HG03097 (cell line): ENCODE measurements at regions not wholly inside any gene's neighbourhood (a gene's known extent, or its start where the extent isn't known, plus 50 kb on each side); places are given as distances from the start of the nearest gene placed in this dataset.
"Not testable (repeated sequence)": the region's sequence is repeated elsewhere in the genome, so short reads cannot be mapped to it uniquely, and the experiment has no call there.

Experiments
- ATAC-seq: cut with Tn5 transposase; IDR thresholded peaks from one replicate; pipeline ENCODE4 v1.9.1; 2021; ENCODE audit not compliant: unreplicated experiment, low FRiP score

GRCh38 chr4:117893207-117893606 lies 141.1 kb upstream of the NDST3 start:
- no peak for ATAC-seq

GRCh38 chr4:117898496-117898895 lies 135.8 kb upstream of the NDST3 start:
- no peak for ATAC-seq

DNA sequence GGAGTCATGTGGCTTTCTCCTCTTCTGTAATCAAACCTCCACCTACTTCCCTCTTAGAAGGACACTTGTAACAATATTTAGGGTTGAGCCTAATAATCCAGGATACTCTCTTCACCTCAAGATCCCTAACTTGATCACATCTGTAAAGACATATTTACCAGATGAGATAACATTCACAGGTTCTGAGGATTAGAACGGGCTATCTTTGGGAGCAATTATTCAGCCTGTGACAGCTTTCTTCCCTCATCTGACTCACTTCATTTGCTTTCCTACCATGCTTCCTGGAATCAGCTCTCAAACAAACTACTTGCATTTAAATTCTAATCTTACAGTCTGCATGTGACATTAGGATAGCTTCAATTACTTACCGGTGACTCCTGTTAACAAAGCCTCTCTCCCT lies 133.5 kb upstream of the NDST3 start:
- ATAC-seq = no peak

DNA sequence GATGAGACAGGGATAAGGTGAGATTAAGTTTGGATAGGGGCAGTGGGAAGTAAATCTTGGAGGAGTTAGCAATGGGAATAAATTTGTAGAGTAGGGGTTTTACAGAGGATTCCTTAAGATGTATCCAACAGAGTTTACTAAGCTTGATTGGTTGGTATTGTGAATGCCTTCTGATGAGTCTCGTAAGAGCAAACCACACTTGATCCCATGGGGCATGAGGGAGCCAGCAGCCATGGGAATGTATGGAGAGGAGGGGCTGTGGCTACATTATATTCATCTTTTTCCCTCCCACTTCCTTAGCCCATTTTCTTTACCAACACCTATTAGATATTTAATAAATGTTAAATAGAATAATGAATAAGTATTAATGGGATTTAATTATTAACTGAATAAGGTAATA lies 126.6 kb upstream of the NDST3 start:
- no peak for ATAC-seq

DNA sequence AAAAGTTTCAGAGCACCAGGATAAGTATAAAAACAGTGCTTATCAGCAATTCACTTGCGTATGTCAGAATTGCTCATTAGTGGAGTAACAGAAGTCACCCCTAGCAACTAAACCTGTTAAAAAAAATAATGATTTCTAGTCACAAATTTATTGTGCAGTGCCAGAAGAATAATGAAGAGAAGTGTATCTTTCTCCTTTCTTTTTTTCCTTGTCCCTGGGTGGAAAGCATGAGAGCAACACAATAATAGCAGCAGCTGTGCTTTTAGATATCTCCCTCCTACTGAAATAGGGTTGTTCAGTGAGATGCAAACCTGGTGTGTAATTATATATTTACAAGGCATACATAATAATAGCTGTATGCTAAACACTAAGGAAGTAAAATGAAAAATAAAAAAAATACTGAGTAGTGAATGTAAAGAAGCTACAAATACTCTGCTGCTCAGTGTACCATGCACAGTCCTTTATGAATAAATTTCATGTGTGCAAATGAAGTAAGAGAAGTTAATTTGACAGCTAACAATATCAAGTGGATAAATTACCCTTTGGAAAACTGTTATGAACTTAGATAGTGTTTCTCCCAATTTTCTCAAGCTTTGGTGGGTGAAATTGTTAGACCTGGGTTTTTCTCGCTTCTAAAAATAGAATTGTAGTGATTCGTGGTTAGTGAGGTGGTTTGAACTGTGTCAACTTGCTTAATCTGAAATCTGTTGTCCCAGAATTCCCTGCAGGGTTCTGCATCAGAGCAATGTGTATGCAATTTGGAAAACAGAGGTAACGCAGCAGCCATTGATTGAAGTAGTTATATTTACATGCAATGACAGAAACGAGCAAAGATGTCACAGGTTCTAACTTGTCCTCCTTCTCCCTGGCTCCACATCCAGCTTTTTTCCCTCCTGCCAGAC lies 125.7 kb upstream of the NDST3 start:
- ATAC-seq = no peak

GRCh38 chr4:117916728-117917127 lies 117.6 kb upstream of the NDST3 start:
- no peak for ATAC-seq

DNA sequence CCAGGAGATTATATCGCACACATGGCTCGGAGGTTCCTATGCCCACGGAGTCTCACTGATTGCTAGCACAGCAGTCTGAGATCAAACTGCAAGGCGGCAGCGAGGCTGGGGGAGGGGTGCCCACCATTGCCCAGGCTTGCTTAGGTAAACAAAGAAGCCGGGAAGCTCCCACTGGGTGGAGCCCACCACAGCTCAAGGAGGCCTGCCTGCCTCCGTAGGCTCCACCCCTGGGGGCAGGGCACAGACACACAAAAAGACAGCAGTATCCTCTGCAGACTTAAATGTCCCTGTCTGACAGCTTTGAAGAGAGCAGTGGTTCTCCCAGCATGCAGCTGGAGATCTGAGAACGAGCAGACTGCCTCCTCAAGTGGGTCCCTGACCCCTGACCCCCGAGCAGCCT lies 112.0 kb upstream of the NDST3 start:
- not testable (repeated sequence) for ATAC-seq

DNA sequence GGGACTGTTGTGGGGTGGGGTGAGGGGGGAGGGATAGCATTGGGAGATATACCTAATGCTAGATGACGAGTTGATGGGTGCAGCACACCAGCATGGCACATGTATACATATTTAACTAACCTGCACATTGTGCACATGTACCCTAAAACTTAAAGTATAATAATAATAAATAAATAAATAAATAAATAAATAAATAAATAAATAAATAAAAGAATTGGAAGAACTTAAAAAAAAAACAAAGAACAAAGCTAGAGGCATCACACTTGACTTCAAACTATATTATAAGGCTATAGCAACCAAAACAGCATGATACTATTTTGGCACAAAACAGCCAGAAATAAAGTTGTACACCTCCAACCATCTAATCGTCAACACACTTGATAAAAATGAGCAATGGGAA lies 106.5 kb upstream of the NDST3 start:
- not testable (repeated sequence) for ATAC-seq

GRCh38 chr4:117941611-117942010 lies 92.7 kb upstream of the NDST3 start:
- no peak for ATAC-seq

GRCh38 chr4:117949621-117950020 lies 84.7 kb upstream of the NDST3 start:
- no peak for ATAC-seq

DNA sequence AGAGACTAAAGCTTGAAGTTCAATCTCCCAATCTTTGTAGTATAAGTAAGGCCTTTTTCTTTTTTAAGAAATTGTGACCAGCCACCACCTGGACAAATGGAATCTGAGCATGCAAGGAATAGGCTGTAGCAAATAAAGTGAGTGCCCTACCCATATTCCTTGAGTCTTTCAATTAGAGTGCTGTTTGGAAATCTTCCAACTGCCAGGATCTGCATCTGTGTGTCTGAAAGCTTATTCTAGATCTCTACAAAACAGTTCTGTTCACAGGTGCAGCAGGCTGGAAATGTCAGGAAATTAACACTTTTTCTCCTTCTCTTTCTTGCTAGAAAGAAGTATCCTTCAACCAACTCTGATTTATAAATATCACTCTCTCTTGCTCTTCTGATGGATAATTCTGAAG lies 76.7 kb upstream of the NDST3 start:
- no peak for ATAC-seq

DNA sequence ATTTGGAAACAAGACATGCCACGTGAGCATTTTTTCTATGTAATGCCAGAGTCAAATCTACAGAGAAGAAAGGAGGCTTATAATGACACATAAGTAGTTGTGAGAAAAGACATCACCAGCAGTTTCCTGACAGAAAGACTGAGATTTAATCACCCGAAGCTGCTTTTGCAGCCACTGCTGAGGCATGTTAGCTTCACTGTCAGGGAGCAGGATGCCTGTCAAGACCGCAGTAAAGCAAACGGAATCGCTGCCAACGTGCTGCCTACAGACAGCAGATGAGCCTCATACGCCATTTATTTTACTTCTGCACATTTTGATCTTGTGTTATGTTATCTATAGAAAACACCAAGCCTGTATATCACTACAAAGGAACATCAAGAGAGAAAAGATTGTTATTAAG lies 68.7 kb upstream of the NDST3 start:
- no peak for ATAC-seq

DNA sequence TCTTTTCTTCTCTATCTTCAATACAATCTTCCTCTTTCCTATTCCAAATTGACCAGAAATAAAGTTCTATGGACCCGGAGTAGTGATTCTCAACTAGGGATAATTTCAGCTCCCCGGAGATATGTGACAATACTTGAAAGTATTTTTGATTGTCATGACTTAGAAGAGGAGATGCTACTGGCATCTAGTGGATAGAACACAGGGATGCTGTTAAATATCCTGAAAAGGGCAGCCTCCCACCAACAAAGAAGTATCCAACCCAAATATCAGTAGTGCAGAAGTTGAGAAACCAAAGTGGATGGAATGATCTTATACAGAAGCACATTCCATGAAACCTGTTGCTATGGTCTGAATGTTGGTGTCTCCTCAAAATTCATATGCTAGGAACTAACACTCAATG lies 65.7 kb upstream of the NDST3 start:
- ATAC-seq = no peak

DNA sequence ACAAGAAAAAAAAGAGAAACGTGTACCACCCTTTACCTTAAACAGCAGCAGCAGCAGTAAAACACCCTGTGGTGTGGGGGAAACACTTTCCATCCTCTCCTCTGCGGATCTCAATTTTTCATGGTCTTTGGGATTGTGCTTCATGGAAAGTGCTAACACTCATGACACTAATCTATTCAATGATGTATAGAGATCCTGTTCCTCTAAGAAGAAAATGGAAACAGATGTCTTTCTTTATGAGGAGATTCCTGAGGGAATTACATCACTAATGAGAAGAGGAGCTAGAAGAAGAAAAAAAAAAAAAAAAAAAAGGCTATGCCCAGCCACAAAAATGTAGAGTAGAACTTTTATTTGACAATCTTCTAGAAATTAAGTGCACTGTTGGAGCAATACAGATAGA lies 62.9 kb upstream of the NDST3 start:
- ATAC-seq = no peak

DNA sequence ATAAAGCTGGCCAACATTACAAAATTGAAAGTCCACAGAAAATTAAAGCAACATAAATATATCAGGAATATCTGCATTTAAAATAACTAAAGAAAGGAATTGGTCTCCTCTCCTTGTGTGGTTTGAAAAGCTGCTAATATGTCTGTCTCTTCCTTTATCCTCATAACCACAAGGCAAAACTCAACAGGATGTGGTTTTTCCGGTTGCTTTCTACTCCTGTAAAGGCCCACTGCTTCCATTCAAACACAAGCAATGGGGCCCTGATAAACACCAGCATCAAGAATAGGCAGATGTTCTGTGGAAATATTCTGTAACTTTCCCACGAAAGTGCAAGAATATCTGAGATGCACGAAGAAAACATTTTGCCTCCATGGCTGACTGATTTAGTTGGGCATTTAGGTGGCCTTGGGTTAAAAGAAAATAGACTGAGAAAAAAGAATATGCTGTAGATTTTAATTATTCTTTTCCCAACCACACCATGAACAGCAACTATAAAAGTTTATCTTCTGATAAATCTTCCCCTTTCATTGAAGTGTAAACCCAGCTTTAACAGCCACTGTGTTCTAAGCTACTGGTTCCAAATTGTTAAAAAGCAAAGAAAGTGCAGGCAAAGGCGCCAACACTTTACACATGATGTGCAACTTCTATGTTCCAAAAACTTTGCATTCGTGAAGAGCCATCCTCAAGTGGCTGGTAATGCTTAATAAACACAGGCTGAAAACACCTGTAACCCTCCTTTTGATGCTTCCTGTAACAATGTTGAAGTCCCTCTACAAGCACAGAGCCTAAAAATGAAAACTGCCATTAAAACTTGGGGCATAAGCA lies 50.5 kb upstream of the NDST3 start:
- ATAC-seq = no peak

DNA sequence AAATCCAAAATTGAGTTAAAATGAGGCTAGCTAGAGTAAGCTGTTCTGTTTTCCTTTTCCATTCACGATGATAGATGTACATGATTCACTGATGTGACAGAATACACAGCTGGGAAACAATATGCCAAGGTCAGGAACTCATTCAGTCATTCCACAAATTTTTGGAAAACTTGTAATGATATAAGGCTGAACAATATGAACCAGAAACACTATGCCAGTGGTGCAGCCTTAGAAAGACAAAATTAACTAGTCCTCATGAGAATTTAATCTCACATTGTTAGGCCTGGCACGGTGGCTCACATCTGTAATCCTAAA lies 50.0 kb upstream of the NDST3 start:
- ATAC-seq = no peak
